GM18526 (cell line): ENCODE measurements at regions not wholly inside any gene's neighbourhood (a gene's known extent, or its start where the extent isn't known, plus 50 kb on each side); places are given as distances from the start of the nearest gene placed in this dataset.

Source experiments
- POLR2A ChIP-seq: IDR thresholded peaks from 3 replicates; pipeline ENCODE4 v1.6.1; 2011; ENCODE audit not compliant: insufficient read length; ENCODE audit errors: extremely low read depth

GRCh38 chr6:11486959-11487358 is 50.6 kb upstream of the TMEM170B start:
- no peak for TF ChIP-seq POLR2A

- no peak for TF ChIP-seq POLR2A
Observed at GRCh38 chr6:11486486-11486885, 51.1 kb upstream of the TMEM170B start.

GRCh38 chr6:11486051-11486450 is 51.5 kb upstream of the TMEM170B start:
- no peak for TF ChIP-seq POLR2A

- no peak for TF ChIP-seq POLR2A
Observed at GRCh38 chr6:11485271-11485670, 52.3 kb upstream of the TMEM170B start.

GRCh38 chr6:11484441-11484840 is 53.1 kb upstream of the TMEM170B start:
- TF ChIP-seq POLR2A: no peak

- no peak for TF ChIP-seq POLR2A
Observed at GRCh38 chr6:11482616-11483015, 54.9 kb upstream of the TMEM170B start.

- TF ChIP-seq POLR2A: no peak
Observed at GRCh38 chr6:11480541-11480940, 57.0 kb upstream of the TMEM170B start.

- no peak for TF ChIP-seq POLR2A
Observed at GRCh38 chr6:11479296-11479695, 58.3 kb upstream of the TMEM170B start.

GRCh38 chr6:11478586-11478985 is 59.0 kb upstream of the TMEM170B start:
- TF ChIP-seq POLR2A: no peak

- no peak for TF ChIP-seq POLR2A
Observed at GRCh38 chr6:11475016-11475415, 62.5 kb upstream of the TMEM170B start.

GRCh38 chr6:11473008-11473740 is 64.4 kb upstream of the TMEM170B start:
- TF ChIP-seq POLR2A: no peak

GRCh38 chr6:11471261-11471660 is 66.3 kb upstream of the TMEM170B start:
- TF ChIP-seq POLR2A: no peak

GRCh38 chr6:11469684-11470083 is 67.9 kb upstream of the TMEM170B start:
- TF ChIP-seq POLR2A: no peak

GRCh38 chr6:11467364-11467763 is 70.2 kb upstream of the TMEM170B start:
- TF ChIP-seq POLR2A: no peak

- no peak for TF ChIP-seq POLR2A
Observed at GRCh38 chr6:11463398-11463780, 74.2 kb upstream of the TMEM170B start.

GRCh38 chr6:11462742-11463397 is 74.7 kb upstream of the TMEM170B start:
- no peak for TF ChIP-seq POLR2A
